ENCODE measurements at regions not wholly inside any gene's neighbourhood (a gene's known extent, or its start where the extent isn't known, plus 50 kb on each side); places are given as distances from the start of the nearest gene placed in this dataset.
"Not testable (repeated sequence)": the region's sequence is repeated elsewhere in the genome, so short reads cannot be mapped to it uniquely, and the experiment has no call there.

- DNase-seq = no peak
These were observed 136.3 kb upstream of the ESR1 start for GRCh38 chr6:151671195-151671594.

GRCh38 chr6:151674578-151674977 lies 132.9 kb upstream of the ESR1 start:
- no peak for DNase-seq

- peak; percentile 69 for DNase-seq
These were observed 131.6 kb upstream of the ESR1 start for GRCh38 chr6:151675746-151676459.

GRCh38 chr6:151676460-151676945 lies 131.0 kb upstream of the ESR1 start:
- DNase-seq = no peak

GRCh38 chr6:151677404-151677803 lies 130.1 kb upstream of the ESR1 start:
- no peak for DNase-seq

- peak; percentile 60 for DNase-seq
These were observed 128.4 kb upstream of the ESR1 start for GRCh38 chr6:151679081-151679480.

- no peak for DNase-seq
These were observed 127.5 kb upstream of the ESR1 start for GRCh38 chr6:151679941-151680340.

- DNase-seq = no peak
These were observed 126.5 kb upstream of the ESR1 start for GRCh38 chr6:151680846-151681432.

GRCh38 chr6:151681433-151682059 lies 125.9 kb upstream of the ESR1 start:
- no peak for DNase-seq

GRCh38 chr6:151682251-151682650 lies 125.2 kb upstream of the ESR1 start:
- no peak for DNase-seq

- no peak for DNase-seq
These were observed 124.6 kb upstream of the ESR1 start for GRCh38 chr6:151682922-151683321.

- no peak for DNase-seq
These were observed 124.1 kb upstream of the ESR1 start for GRCh38 chr6:151683381-151683780.

- DNase-seq = no peak
These were observed 117.8 kb upstream of the ESR1 start for GRCh38 chr6:151689499-151690201.

- DNase-seq = no peak
These were observed 117.2 kb upstream of the ESR1 start for GRCh38 chr6:151690303-151690702.

- peak; percentile 37 for DNase-seq
These were observed 116.5 kb upstream of the ESR1 start for GRCh38 chr6:151690768-151691562.

GRCh38 chr6:151692216-151692615 lies 115.3 kb upstream of the ESR1 start:
- no peak for DNase-seq

GRCh38 chr6:151693366-151693765 lies 114.1 kb upstream of the ESR1 start:
- DNase-seq = no peak

GRCh38 chr6:151695156-151695555 lies 112.3 kb upstream of the ESR1 start:
- no peak for DNase-seq

GRCh38 chr6:151696302-151696701 lies 111.2 kb upstream of the ESR1 start:
- DNase-seq = not testable (repeated sequence)

GRCh38 chr6:151698931-151699700 lies 108.4 kb upstream of the ESR1 start:
- DNase-seq = no peak

GRCh38 chr6:151699719-151700118 lies 107.8 kb upstream of the ESR1 start:
- no peak for DNase-seq
